OCI-M1 (cell line): ENCODE measurements at regions not wholly inside any gene's neighbourhood (a gene's known extent, or its start where the extent isn't known, plus 50 kb on each side); places are given as distances from the start of the nearest gene placed in this dataset.

Experiments
- DNase-seq: peaks from one replicate; lab custom pipeline; 2025; lab: John Stamatoyannopoulos, UW

GRCh38 chr22:49302150-49302460, 525.6 kb downstream of the BRD1 start:
- DNase-seq: no peak

- no peak for DNase-seq
Measured at GRCh38 chr22:49301398-49302149, 526.1 kb downstream of the BRD1 start.

GRCh38 chr22:49300951-49301397, 526.7 kb downstream of the BRD1 start:
- no peak for DNase-seq

- no peak for DNase-seq
Measured at GRCh38 chr22:49300241-49300640, 527.4 kb downstream of the BRD1 start.

GRCh38 chr22:49299821-49300231, 527.8 kb downstream of the BRD1 start:
- no peak for DNase-seq

GRCh38 chr22:49298834-49299750, 528.6 kb downstream of the BRD1 start:
- DNase-seq: no peak

GRCh38 chr22:49297871-49298721, 529.6 kb downstream of the BRD1 start:
- no peak for DNase-seq

GRCh38 chr22:49297286-49297870, 530.3 kb downstream of the BRD1 start:
- no peak for DNase-seq

GRCh38 chr22:49296561-49296960, 531.1 kb downstream of the BRD1 start:
- DNase-seq: no peak

GRCh38 chr22:49295851-49296560, 531.7 kb downstream of the BRD1 start:
- DNase-seq: no peak

GRCh38 chr22:49295465-49295743, 532.3 kb downstream of the BRD1 start:
- DNase-seq: no peak

GRCh38 chr22:49294656-49295464, 532.8 kb downstream of the BRD1 start:
- no peak for DNase-seq

GRCh38 chr22:49292909-49293308, 534.8 kb downstream of the BRD1 start:
- no peak for DNase-seq

- no peak for DNase-seq
Measured at GRCh38 chr22:49291781-49292180, 535.9 kb downstream of the BRD1 start.

- no peak for DNase-seq
Measured at GRCh38 chr22:49291169-49291568, 536.5 kb downstream of the BRD1 start.

GRCh38 chr22:49290711-49291110, 537.0 kb downstream of the BRD1 start:
- no peak for DNase-seq

- no peak for DNase-seq
Measured at GRCh38 chr22:49289822-49290679, 537.6 kb downstream of the BRD1 start.

- no peak for DNase-seq
Measured at GRCh38 chr22:49286181-49286760, 541.4 kb downstream of the BRD1 start.

GRCh38 chr22:49284931-49285330, 542.7 kb downstream of the BRD1 start:
- no peak for DNase-seq
